Loucy (cell line): ENCODE measurements at regions not wholly inside any gene's neighbourhood (a gene's known extent, or its start where the extent isn't known, plus 50 kb on each side); places are given as distances from the start of the nearest gene placed in this dataset.

Source experiments
- CTCF ChIP-seq: fragments of 200-600 bp; sonication (generic); conservative IDR thresholded peaks from 2 replicates; pipeline ENCODE4 v1.5.1; 2014; ENCODE audit warnings: mild to moderate bottlenecking, antibody characterized with exemption, low read length
- EZH2phosphoT487 ChIP-seq: fragments of 200-600 bp; IDR thresholded peaks from 2 replicates; pipeline ENCODE4 v1.6.1; 2018; ENCODE audit warnings: antibody characterized with exemption, mild to moderate bottlenecking, moderate library complexity, borderline replicate concordance

- TF ChIP-seq CTCF, result no peak
- no peak for TF ChIP-seq EZH2phosphoT487
Observed at GRCh38 chr10:5285186-5285585, 79.6 kb upstream of the UCN3 start.
